A549 (cell line): ENCODE measurements at regions not wholly inside any gene's neighbourhood (a gene's known extent, or its start where the extent isn't known, plus 50 kb on each side); places are given as distances from the start of the nearest gene placed in this dataset.

Experiments used
- ATAC-seq, 2 experiments: fragments of 200-7000 bp in 1 of 2; fragments of >200 bp in 1 of 2; cut with Nextera tagmentation in 1 of 2; cut with Tn5 transposase in 1 of 2; 3 replicates each; pipeline versions ENCODE4 v1.8.0 to v1.9.1; 2018 to 2020; ENCODE audit warnings: mild to moderate bottlenecking in 1 of 2, moderate library complexity in 1 of 2
- CTCF ChIA-PET: fragments of 300-600 bp; sonication (Branson Sonifier 250); formaldehyde crosslinking; extraction: SDS; loops from one replicate; lab custom pipeline; 2021; ENCODE audit warnings: antibody characterized with exemption, inconsistent platforms; lab: Yijun Ruan, JAX
- POLR2A ChIA-PET: fragments of 350-600 bp; formaldehyde crosslinking; extraction: SDS; loops from one replicate; lab custom pipeline; 2021; ENCODE audit warnings: antibody characterized with exemption, inconsistent platforms; lab: Yijun Ruan, JAX
- DNase-seq, 2 experiments: peaks; one replicate each; pipeline versions ENCODE4 v3.0.0 to v3.0.0-alpha.2; 2011 to 2016; ENCODE audit warnings: low read depth in 1 of 2, low spot score in 1 of 2
- FAIRE-seq: peaks from 2 replicates; lab custom pipeline; 2011; peaks lifted over from hg19 to GRCh38; lab: Jason Lieb, UNC
- H3K27ac ChIP-seq, 2 experiments: fragments of >200 bp; sonication (Bioruptor Twin); formaldehyde crosslinking; 3 replicates each; pipeline ENCODE4 v1.5.1; 2016 to 2017
- H3K4me1 ChIP-seq: fragments of >200 bp; sonication (Bioruptor Twin); formaldehyde crosslinking; 3 replicates; pipeline ENCODE4 v1.6.1; 2016
- H3K4me2 ChIP-seq: fragments of >200 bp; sonication (Bioruptor Twin); formaldehyde crosslinking; 3 replicates; pipeline ENCODE4 v1.6.1; 2016
- H3K4me3 ChIP-seq: fragments of >200 bp; sonication (Bioruptor Twin); formaldehyde crosslinking; 3 replicates; pipeline ENCODE4 v1.5.1; 2016
- H3K9me3 ChIP-seq: fragments of >200 bp; sonication (Bioruptor Twin); formaldehyde crosslinking; 3 replicates; pipeline ENCODE4 v1.6.1; 2016
- ATOH8 ChIP-seq: fragments of 250-450 bp; sonication (Bioruptor Pico); IDR thresholded peaks from 2 replicates; pipeline ENCODE4 v1.5.0; 2020; ENCODE audit warnings: low read depth, mild to moderate bottlenecking, moderate library complexity
- BHLHE40 ChIP-seq: IDR thresholded peaks from 2 replicates; pipeline ENCODE4 v1.6.1; 2012; ENCODE audit warnings: low read depth, low read length, inconsistent platforms
- CEBPB ChIP-seq, 2 experiments: fragments of >200 bp in 1 of 2; sonication (Bioruptor Twin) in 1 of 2; formaldehyde crosslinking in 1 of 2; IDR thresholded peaks; 2 replicates each; pipeline ENCODE4 v1.6.1; 2012 to 2016
- CTCF ChIP-seq: fragments of >200 bp; sonication (Bioruptor Twin); formaldehyde crosslinking; IDR thresholded peaks from 3 replicates; pipeline ENCODE4 v1.5.1; 2016
- EHF ChIP-seq: fragments of 250-450 bp; sonication (Bioruptor Pico); IDR thresholded peaks from 2 replicates; pipeline ENCODE4 v1.5.0; 2020; ENCODE audit warnings: mild to moderate bottlenecking
- EP300 ChIP-seq, 2 experiments: fragments of >200 bp; sonication (Bioruptor Twin); formaldehyde crosslinking; IDR thresholded peaks; 2 replicates in 1 of 2; 3 replicates in 1 of 2; pipeline ENCODE4 v1.6.1; 2016 to 2017
- ESRRA ChIP-seq: fragments of 150-350 bp; IDR thresholded peaks from 2 replicates; pipeline ENCODE4 v1.6.1; 2014; ENCODE audit warnings: mild to moderate bottlenecking, low read length, borderline replicate concordance
- FOXS1 ChIP-seq: fragments of 250-450 bp; sonication (Bioruptor Pico); IDR thresholded peaks from 2 replicates; pipeline ENCODE4 v1.5.0; 2020; ENCODE audit warnings: mild to moderate bottlenecking, moderate library complexity
- HES2 ChIP-seq: fragments of >200 bp; sonication (Bioruptor Twin); formaldehyde crosslinking; IDR thresholded peaks from 2 replicates; pipeline ENCODE4 v1.6.1; 2016
- HOXB13 ChIP-seq: fragments of 250-450 bp; sonication (Bioruptor Pico); IDR thresholded peaks from 2 replicates; pipeline ENCODE4 v1.5.0; 2020; ENCODE audit warnings: low read depth, mild to moderate bottlenecking, moderate library complexity
- HOXB5 ChIP-seq: fragments of 250-450 bp; sonication (Bioruptor Pico); IDR thresholded peaks from 2 replicates; pipeline ENCODE4 v1.5.0; 2020; ENCODE audit warnings: mild to moderate bottlenecking, moderate library complexity
- JUN ChIP-seq, 2 experiments: fragments of >200 bp; sonication (Bioruptor Twin); formaldehyde crosslinking; IDR thresholded peaks; 2 replicates in 1 of 2; 3 replicates in 1 of 2; pipeline ENCODE4 v1.6.1; 2016 to 2017
- MAZ ChIP-seq: fragments of 150-350 bp; IDR thresholded peaks from 2 replicates; pipeline ENCODE4 v1.6.1; 2014; ENCODE audit warnings: antibody characterized with exemption, low read depth, low read length, borderline replicate concordance
- NPAS2 ChIP-seq: fragments of 250-450 bp; sonication (Bioruptor Pico); IDR thresholded peaks from 2 replicates; pipeline ENCODE4 v1.8.0; 2022; ENCODE audit warnings: mild to moderate bottlenecking, moderate library complexity, borderline replicate concordance
- POLR2AphosphoS2 ChIP-seq: conservative IDR thresholded peaks from 2 replicates; pipeline ENCODE4 v1.6.1; 2012; ENCODE audit warnings: low read length, improper control_type of control experiment, inconsistent platforms
- RAD21 ChIP-seq, 2 experiments: fragments of >200 bp in 1 of 2; sonication (Bioruptor Twin) in 1 of 2; formaldehyde crosslinking in 1 of 2; IDR thresholded peaks in 1 of 2; conservative IDR thresholded peaks in 1 of 2; 2 replicates in 1 of 2; 3 replicates in 1 of 2; pipeline ENCODE4 v1.6.1; 2012 to 2018; ENCODE audit warnings: inconsistent platforms in 1 of 2
- RARB ChIP-seq: fragments of 250-450 bp; sonication (Bioruptor Pico); IDR thresholded peaks from 2 replicates; pipeline ENCODE4 v1.8.0; 2021; ENCODE audit warnings: mild to moderate bottlenecking, moderate library complexity
- RCOR1 ChIP-seq: fragments of 150-350 bp; IDR thresholded peaks from 2 replicates; pipeline ENCODE4 v1.6.1; 2014; ENCODE audit warnings: antibody characterized with exemption, low read length, low read depth
- RFX5 ChIP-seq: fragments of 450-650 bp; IDR thresholded peaks from 2 replicates; pipeline ENCODE4 v1.7.1; 2014; ENCODE audit warnings: antibody characterized with exemption, mild to moderate bottlenecking, moderate library complexity
- SMC3 ChIP-seq: fragments of >200 bp; sonication (Bioruptor Twin); formaldehyde crosslinking; IDR thresholded peaks from 3 replicates; pipeline ENCODE4 v1.6.1; 2018; ENCODE audit warnings: inconsistent platforms
- SREBF2 ChIP-seq: fragments of 450-650 bp; IDR thresholded peaks from 2 replicates; pipeline ENCODE4 v1.6.1; 2014; ENCODE audit warnings: mild to moderate bottlenecking, moderate library complexity
- ZNF302 ChIP-seq: fragments of 250-450 bp; sonication (Bioruptor Pico); IDR thresholded peaks from 2 replicates; pipeline ENCODE4 v1.9.0; 2021; ENCODE audit warnings: inconsistent platforms, mild to moderate bottlenecking, moderate library complexity
- WGBS: methylation state at CpG from one replicate; pipeline ENCODE4 v1.1.6; 2017; ENCODE audit errors: missing lambda C conversion rate; 5-methylcytosine and 5-hydroxymethylcytosine counted together
- TF ChIP-seq, protein P1 (sequence below): fragments of 250-450 bp; sonication (Bioruptor Pico); IDR thresholded peaks from 2 replicates; pipeline ENCODE4 v1.5.0; 2021; ENCODE audit warnings: mild to moderate bottlenecking, moderate library complexity, borderline replicate concordance
- TF ChIP-seq, protein P2 (sequence below): fragments of 150-350 bp; IDR thresholded peaks from 2 replicates; pipeline ENCODE4 v1.6.1; 2014; ENCODE audit warnings: low read depth, mild to moderate bottlenecking, low read length
- TF ChIP-seq, protein P3 (sequence below): fragments of >200 bp; sonication (Bioruptor Twin); formaldehyde crosslinking; IDR thresholded peaks from 3 replicates; pipeline ENCODE4 v1.6.1; 2016

- ATAC-seq (peak in 1 of 2 experiments; percentile 72; a peak in 3 of 6 replicates), DNase-seq (peak in 1 of 2 experiments; percentile 45), FAIRE-seq (no peak)
- ChIA-PET POLR2A (no interaction called here), CTCF (interaction anchor here (0.7 to 1.5 kb wide), 7 partner anchors 8 to 804 kb away, joined by 3 to 6 read pairs (median 4); partner anchors contain the start of gene PTH2R)
- Histone ChIP-seq H3K4me2 (peak overlapping the region; percentile 63), H3K4me3 (peak overlapping the region; percentile 38), H3K27ac (no peak overlapping the region), H3K9me3 (no peaks in the 10 kb centered on the region), H3K4me1 (no peaks in the 10 kb centered on the region)
- TF ChIP-seq HOXB13 (CRISPR knock-in tag), result no peak
- TF ChIP-seq NPAS2 (CRISPR knock-in tag), result no peak
- TF ChIP-seq RAD21 (conservative IDR thresholded peaks at IDR 0.05 in 1 of 2, IDR thresholded peaks at IDR 0.05 in 1 of 2), result peak; percentile 74 to 82
- no peak for TF ChIP-seq ESRRA
- TF ChIP-seq MAZ, result no peak
- no peak for TF ChIP-seq RCOR1
- no peak for TF ChIP-seq ZNF302
- no peak for TF ChIP-seq RFX5
- peak; percentile 52; the same call in 2 of the 3 replicates for TF ChIP-seq SMC3
- TF ChIP-seq, protein P1, sequence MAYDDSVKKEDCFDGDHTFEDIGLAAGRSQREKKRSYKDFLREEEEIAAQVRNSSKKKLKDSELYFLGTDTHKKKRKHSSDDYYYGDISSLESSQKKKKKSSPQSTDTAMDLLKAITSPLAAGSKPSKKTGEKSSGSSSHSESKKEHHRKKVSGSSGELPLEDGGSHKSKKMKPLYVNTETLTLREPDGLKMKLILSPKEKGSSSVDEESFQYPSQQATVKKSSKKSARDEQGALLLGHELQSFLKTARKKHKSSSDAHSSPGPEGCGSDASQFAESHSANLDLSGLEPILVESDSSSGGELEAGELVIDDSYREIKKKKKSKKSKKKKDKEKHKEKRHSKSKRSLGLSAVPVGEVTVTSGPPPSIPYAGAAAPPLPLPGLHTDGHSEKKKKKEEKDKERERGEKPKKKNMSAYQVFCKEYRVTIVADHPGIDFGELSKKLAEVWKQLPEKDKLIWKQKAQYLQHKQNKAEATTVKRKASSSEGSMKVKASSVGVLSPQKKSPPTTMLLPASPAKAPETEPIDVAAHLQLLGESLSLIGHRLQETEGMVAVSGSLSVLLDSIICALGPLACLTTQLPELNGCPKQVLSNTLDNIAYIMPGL (CRISPR knock-in tag), result no peak
- TF ChIP-seq CTCF, result peak; percentile 71
- TF ChIP-seq RARB (CRISPR knock-in tag), result no peak
- no peak for TF ChIP-seq EP300 (IDR thresholded peaks at IDR 0.05)
- WGBS, result 15% methylated on average over 9 of the region's 9 CpGs
Observed at GRCh38 chr2:209208211-209208610, 215.6 kb upstream of the MAP2 start.

DNA sequence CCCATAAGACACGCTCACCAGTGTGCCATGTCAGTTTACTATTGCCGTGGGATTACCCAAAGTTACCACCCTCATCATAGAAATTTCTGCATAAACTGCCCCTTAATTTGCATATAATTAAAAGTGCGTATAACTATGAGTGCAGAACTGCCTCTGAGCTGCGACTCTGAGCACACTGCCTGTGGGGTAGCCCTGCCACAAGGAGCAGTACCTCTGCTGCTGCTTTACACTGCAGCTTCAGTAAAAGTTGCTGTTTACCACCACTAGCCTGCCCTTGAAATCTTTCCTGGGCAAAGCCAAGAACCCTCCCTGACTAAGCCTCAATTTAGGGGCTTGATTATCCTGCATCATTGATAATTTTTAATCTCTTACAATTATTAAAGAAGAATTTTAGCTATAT, 213.9 kb upstream of the MAP2 start:
- no peak overlapping the region for H3K4me3 ChIP-seq
- H3K4me1 ChIP-seq, result no peaks in the 10 kb centered on the region
- H3K27ac ChIP-seq, result no peak overlapping the region
- H3K4me2 ChIP-seq, result no peak overlapping the region
- no peak for DNase-seq
- CTCF ChIA-PET, result interaction anchor here (1.4 kb wide), 1 partner anchor 744 kb away, joined by 3 read pairs; no protein-coding TSS in a partner anchor
- POLR2A ChIA-PET, result no interaction called here
- no peak for FAIRE-seq
- TF ChIP-seq POLR2AphosphoS2 (no peak), BHLHE40 (no peak), HES2 (no peak), JUN (IDR thresholded peaks at IDR 0.05) (no peak), EHF (no peak), FOXS1 (CRISPR knock-in tag) (no peak), ATOH8 (CRISPR knock-in tag) (no peak), HOXB5 (no peak), SREBF2 (no peak), CEBPB (IDR thresholded peaks at IDR 0.05) (no peak)
- TF ChIP-seq, protein P2, sequence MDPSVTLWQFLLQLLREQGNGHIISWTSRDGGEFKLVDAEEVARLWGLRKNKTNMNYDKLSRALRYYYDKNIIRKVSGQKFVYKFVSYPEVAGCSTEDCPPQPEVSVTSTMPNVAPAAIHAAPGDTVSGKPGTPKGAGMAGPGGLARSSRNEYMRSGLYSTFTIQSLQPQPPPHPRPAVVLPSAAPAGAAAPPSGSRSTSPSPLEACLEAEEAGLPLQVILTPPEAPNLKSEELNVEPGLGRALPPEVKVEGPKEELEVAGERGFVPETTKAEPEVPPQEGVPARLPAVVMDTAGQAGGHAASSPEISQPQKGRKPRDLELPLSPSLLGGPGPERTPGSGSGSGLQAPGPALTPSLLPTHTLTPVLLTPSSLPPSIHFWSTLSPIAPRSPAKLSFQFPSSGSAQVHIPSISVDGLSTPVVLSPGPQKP, result no peak
- TF ChIP-seq, protein P3, sequence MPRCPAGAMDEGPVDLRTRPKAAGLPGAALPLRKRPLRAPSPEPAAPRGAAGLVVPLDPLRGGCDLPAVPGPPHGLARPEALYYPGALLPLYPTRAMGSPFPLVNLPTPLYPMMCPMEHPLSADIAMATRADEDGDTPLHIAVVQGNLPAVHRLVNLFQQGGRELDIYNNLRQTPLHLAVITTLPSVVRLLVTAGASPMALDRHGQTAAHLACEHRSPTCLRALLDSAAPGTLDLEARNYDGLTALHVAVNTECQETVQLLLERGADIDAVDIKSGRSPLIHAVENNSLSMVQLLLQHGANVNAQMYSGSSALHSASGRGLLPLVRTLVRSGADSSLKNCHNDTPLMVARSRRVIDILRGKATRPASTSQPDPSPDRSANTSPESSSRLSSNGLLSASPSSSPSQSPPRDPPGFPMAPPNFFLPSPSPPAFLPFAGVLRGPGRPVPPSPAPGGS, result no peak
- H3K9me3 ChIP-seq, result no peaks in the 10 kb centered on the region
- 21% methylated on average over 3 of the region's 4 CpGs for WGBS
- no peak for ATAC-seq
